ENCODE measurements at regions not wholly inside any gene's neighbourhood (a gene's known extent, or its start where the extent isn't known, plus 50 kb on each side); places are given as distances from the start of the nearest gene placed in this dataset.
A peak's percentile ranks its signal among the peaks of the same experiment; 100 is the strongest.

DNA sequence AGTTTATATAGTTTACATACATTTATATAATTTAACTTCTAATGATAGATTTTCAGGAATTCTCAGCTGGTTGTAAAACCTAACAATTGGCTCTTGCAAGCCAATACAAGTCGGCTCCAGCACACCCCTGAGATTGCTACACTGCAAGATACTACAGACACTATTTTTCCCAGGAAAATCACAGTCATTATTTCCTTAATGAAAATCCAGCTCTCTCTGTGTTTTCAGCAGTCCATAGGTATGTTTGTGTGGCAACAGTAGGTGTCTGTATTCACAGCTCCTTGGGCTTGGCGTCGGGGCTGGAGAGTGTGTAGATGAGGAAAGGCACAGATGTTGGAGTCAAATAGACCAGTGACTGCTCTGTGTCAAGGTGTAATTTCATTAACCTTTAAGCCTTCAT is 78.7 kb upstream of the SPTBN1 start:
- Mint-ChIP-seq H3K4me1 (peaks cover 12 to 35% of the 10 kb centered on the region in 2 experiments), H3K36me3 (ENCODE audit: insufficient read depth in 1 of 3, low read depth in 3 of 3) (no peaks in the 10 kb centered on the region), H3K9me3 (no peaks in the 10 kb centered on the region), H3K4me3 (no peak overlapping the region), H3K27ac (0 out of 7 replicates have a peak overlapping the region, but pooled peaks of 1 of the 3 experiments have one; percentile 41), H3K27me3 (ENCODE audit: low read depth) (peaks cover 2% of the 10 kb centered on the region)
- Histone ChIP-seq H3K23ac (ENCODE audit: insufficient read length, low read depth, low read length) (no peak overlapping the region), H3K27me3 (ENCODE audit: insufficient read depth, low read length) (no peaks in the 10 kb centered on the region), H3K79me1 (ENCODE audit: insufficient read depth, low read depth, low read length, poor library complexity, severe bottlenecking) (no peaks in the 10 kb centered on the region), H3K56ac (ENCODE audit: insufficient read length, low read depth, low read length) (no peak overlapping the region), H4K20me1 (ENCODE audit: control insufficient read depth, insufficient read depth, insufficient read length) (no peaks in the 10 kb centered on the region), H3K27ac (ENCODE audit: insufficient read length, low read depth, low read length) (no peak overlapping the region), H3K4me2 (ENCODE audit: insufficient read depth, insufficient read length, low read length) (no peak overlapping the region), H3K9ac (ENCODE audit: extremely low read depth, insufficient read length, low read length) (no peak overlapping the region), H3K18ac (ENCODE audit: insufficient read length, low read depth, low read length) (no peak overlapping the region), H2AK5ac (ENCODE audit: insufficient read length, low read length) (no peak overlapping the region), H3K79me2 (ENCODE audit: insufficient read depth, low read length) (no peaks in the 10 kb centered on the region), H3K14ac (ENCODE audit: insufficient read depth, low read length) (no peak overlapping the region), H3K4ac (ENCODE audit: low read depth, low read length) (no peak overlapping the region), H3K9me3 (ENCODE audit: control insufficient read depth, low read depth, low read length) (no peaks in the 10 kb centered on the region), H2BK15ac (ENCODE audit: low read depth, low read length) (no peak overlapping the region), H2BK12ac (ENCODE audit: insufficient read length, low read depth, low read length) (no peak overlapping the region), H2AFZ (ENCODE audit: low read length) (no peak overlapping the region), H2BK20ac (ENCODE audit: low read depth, low read length, poor library complexity, severe bottlenecking) (no peak overlapping the region), H4K8ac (replicated peaks; ENCODE audit: insufficient read length, low read depth, low read length) (no peak overlapping the region), H3K23me2 (ENCODE audit: insufficient read length, low read depth, low read length, poor library complexity, severe bottlenecking) (no peaks in the 10 kb centered on the region), H2BK5ac (ENCODE audit: insufficient read length, low read length) (no peak overlapping the region), H3T11ph (ENCODE audit: low read length) (no peak overlapping the region), H4K91ac (ENCODE audit: insufficient read length, low read depth, low read length) (no peak overlapping the region), H4K5ac (ENCODE audit: insufficient read length, low read depth, low read length) (no peak overlapping the region), H2BK120ac (ENCODE audit: low read depth, low read length, poor library complexity, severe bottlenecking) (no peak overlapping the region), H3K4me1 (ENCODE audit: insufficient read depth, low read length) (no peaks in the 10 kb centered on the region; the same call in 1 of the 2 replicates)
- TF ChIP-seq, protein P1, sequence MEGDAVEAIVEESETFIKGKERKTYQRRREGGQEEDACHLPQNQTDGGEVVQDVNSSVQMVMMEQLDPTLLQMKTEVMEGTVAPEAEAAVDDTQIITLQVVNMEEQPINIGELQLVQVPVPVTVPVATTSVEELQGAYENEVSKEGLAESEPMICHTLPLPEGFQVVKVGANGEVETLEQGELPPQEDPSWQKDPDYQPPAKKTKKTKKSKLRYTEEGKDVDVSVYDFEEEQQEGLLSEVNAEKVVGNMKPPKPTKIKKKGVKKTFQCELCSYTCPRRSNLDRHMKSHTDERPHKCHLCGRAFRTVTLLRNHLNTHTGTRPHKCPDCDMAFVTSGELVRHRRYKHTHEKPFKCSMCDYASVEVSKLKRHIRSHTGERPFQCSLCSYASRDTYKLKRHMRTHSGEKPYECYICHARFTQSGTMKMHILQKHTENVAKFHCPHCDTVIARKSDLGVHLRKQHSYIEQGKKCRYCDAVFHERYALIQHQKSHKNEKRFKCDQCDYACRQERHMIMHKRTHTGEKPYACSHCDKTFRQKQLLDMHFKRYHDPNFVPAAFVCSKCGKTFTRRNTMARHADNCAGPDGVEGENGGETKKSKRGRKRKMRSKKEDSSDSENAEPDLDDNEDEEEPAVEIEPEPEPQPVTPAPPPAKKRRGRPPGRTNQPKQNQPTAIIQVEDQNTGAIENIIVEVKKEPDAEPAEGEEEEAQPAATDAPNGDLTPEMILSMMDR (conservative IDR thresholded peaks at IDR 0.05): no peak
- no CpG with 5 or more reads among the region's 3 CpGs for WGBS (ENCODE audit: extremely low coverage, insufficient read length, low lambda C conversion rate)
- no peak for DNase-seq

Data from H9 (cell line).